ENCODE measurements at regions not wholly inside any gene's neighbourhood (a gene's known extent, or its start where the extent isn't known, plus 50 kb on each side); places are given as distances from the start of the nearest gene placed in this dataset.
A peak's percentile ranks its signal among the peaks of the same experiment; 100 is the strongest.

- no peaks in the 10 kb centered on the region for H3K27me3 ChIP-seq (replicated peaks in 2 of 5; ENCODE audit: control insufficient read depth in 4 of 5, insufficient read depth in 5 of 5, low read length in 4 of 5)
- no peaks in the 10 kb centered on the region for H3K36me3 ChIP-seq (ENCODE audit: control insufficient read depth in 4 of 4, insufficient read depth in 4 of 4, low read length in 3 of 4)
- POLR2A ChIA-PET = interaction anchor here (0.7 kb wide), 1 partner anchor 240 kb away, joined by 3 read pairs; no protein-coding TSS in a partner anchor
Observed at GRCh38 chrX:134747006-134747405, 50.0 kb downstream of the PABIR2 start.

GRCh38 chrX:134746410-134746785 is 50.6 kb downstream of the PABIR2 start:
- ChIA-PET POLR2A (no interaction called here), CTCF (no interaction called here)
- WGBS (ENCODE audit: insufficient coverage) = no CpG with 5 or more reads among the region's 3 CpGs
- Histone ChIP-seq H3K4me3 (ENCODE audit: control insufficient read depth in 1 of 7, extremely low read depth in 1 of 7, insufficient read depth in 4 of 7, low read depth in 2 of 7, low read length in 6 of 7) (no peak overlapping the region), H3K27me3 (replicated peaks in 2 of 5; ENCODE audit: control insufficient read depth in 4 of 5, insufficient read depth in 5 of 5, low read length in 4 of 5) (no peaks in the 10 kb centered on the region), H3K4me1 (ENCODE audit: control extremely low read depth in 1 of 4, control insufficient read depth in 4 of 4, insufficient read depth in 4 of 4, low read length in 3 of 4) (peaks cover 0 to 17% (median 6%) of the 10 kb centered on the region in 4 experiments), H3K36me3 (ENCODE audit: control insufficient read depth in 4 of 4, insufficient read depth in 4 of 4, low read length in 3 of 4) (no peaks in the 10 kb centered on the region), H3K9me3 (ENCODE audit: control extremely low read depth in 1 of 5, control insufficient read depth in 4 of 5, insufficient read depth in 2 of 5, low read depth in 1 of 5, low read length in 4 of 5) (no peaks in the 10 kb centered on the region), H3K27ac (ENCODE audit: insufficient read depth in 1 of 2, low read depth in 1 of 2, low read length in 2 of 2, poor library complexity in 1 of 2, severe bottlenecking in 2 of 2) (no peak overlapping the region)
- DNase-seq = peak in 1 of 3 donors; percentile 14

More at GRCh38 chrX:134747006-134747405, 50.0 kb downstream of the PABIR2 start:
- H3K9me3 ChIP-seq (ENCODE audit: control extremely low read depth in 1 of 5, control insufficient read depth in 4 of 5, insufficient read depth in 2 of 5, low read depth in 1 of 5, low read length in 4 of 5) = no peaks in the 10 kb centered on the region
- CTCF ChIA-PET = no interaction called here
- WGBS (ENCODE audit: insufficient coverage) = no CpG with 5 or more reads among the region's 2 CpGs
- no peak for DNase-seq
- no peak overlapping the region for H3K27ac ChIP-seq (ENCODE audit: insufficient read depth in 1 of 2, low read depth in 1 of 2, low read length in 2 of 2, poor library complexity in 1 of 2, severe bottlenecking in 2 of 2)
- H3K4me1 ChIP-seq (ENCODE audit: control extremely low read depth in 1 of 4, control insufficient read depth in 4 of 4, insufficient read depth in 4 of 4, low read length in 3 of 4) = peaks cover 0 to 17% (median 6%) of the 10 kb centered on the region in 4 experiments
- no peak overlapping the region for H3K4me3 ChIP-seq (ENCODE audit: control insufficient read depth in 1 of 7, extremely low read depth in 1 of 7, insufficient read depth in 4 of 7, low read depth in 2 of 7, low read length in 6 of 7)

- DNase-seq = peak in 1 of 3 donors; percentile 5
- Histone ChIP-seq H3K36me3 (ENCODE audit: control insufficient read depth in 4 of 4, insufficient read depth in 4 of 4, low read length in 3 of 4) (no peaks in the 10 kb centered on the region), H3K27ac (ENCODE audit: insufficient read depth in 1 of 2, low read depth in 1 of 2, low read length in 2 of 2, poor library complexity in 1 of 2, severe bottlenecking in 2 of 2) (no peak overlapping the region), H3K4me1 (ENCODE audit: control extremely low read depth in 1 of 4, control insufficient read depth in 4 of 4, insufficient read depth in 4 of 4, low read length in 3 of 4) (peaks cover 0 to 17% (median 6%) of the 10 kb centered on the region in 4 experiments), H3K4me3 (ENCODE audit: control insufficient read depth in 1 of 7, extremely low read depth in 1 of 7, insufficient read depth in 4 of 7, low read depth in 2 of 7, low read length in 6 of 7) (no peak overlapping the region), H3K27me3 (replicated peaks in 2 of 5; ENCODE audit: control insufficient read depth in 4 of 5, insufficient read depth in 5 of 5, low read length in 4 of 5) (no peaks in the 10 kb centered on the region), H3K9me3 (ENCODE audit: control extremely low read depth in 1 of 5, control insufficient read depth in 4 of 5, insufficient read depth in 2 of 5, low read depth in 1 of 5, low read length in 4 of 5) (no peaks in the 10 kb centered on the region)
- ChIA-PET CTCF (interaction anchor here (1.6 kb wide), 1 partner anchor 15 kb away, joined by 5 read pairs; no protein-coding TSS in a partner anchor), POLR2A (no interaction called here)
- WGBS (ENCODE audit: insufficient coverage) = 66% methylated on average over 2 of the region's 3 CpGs
Observed at GRCh38 chrX:134745636-134746409, 51.2 kb downstream of the PABIR2 start.

- H3K36me3 ChIP-seq (ENCODE audit: control insufficient read depth in 4 of 4, insufficient read depth in 4 of 4, low read length in 3 of 4) = no peaks in the 10 kb centered on the region
- H3K4me3 ChIP-seq (ENCODE audit: control insufficient read depth in 1 of 7, extremely low read depth in 1 of 7, insufficient read depth in 4 of 7, low read depth in 2 of 7, low read length in 6 of 7) = no peak overlapping the region
- CTCF ChIA-PET = no interaction called here
- POLR2A ChIA-PET = no interaction called here
- H3K27ac ChIP-seq (ENCODE audit: insufficient read depth in 1 of 2, low read depth in 1 of 2, low read length in 2 of 2, poor library complexity in 1 of 2, severe bottlenecking in 2 of 2) = no peak overlapping the region
- WGBS (ENCODE audit: insufficient coverage) = no CpG with 5 or more reads among the region's 1 CpG
- peaks cover 0 to 20% (median 9%) of the 10 kb centered on the region in 4 experiments for H3K4me1 ChIP-seq (ENCODE audit: control extremely low read depth in 1 of 4, control insufficient read depth in 4 of 4, insufficient read depth in 4 of 4, low read length in 3 of 4)
- no peaks in the 10 kb centered on the region for H3K27me3 ChIP-seq (replicated peaks in 2 of 5; ENCODE audit: control insufficient read depth in 4 of 5, insufficient read depth in 5 of 5, low read length in 4 of 5)
- no peak for DNase-seq
- no peaks in the 10 kb centered on the region for H3K9me3 ChIP-seq (ENCODE audit: control extremely low read depth in 1 of 5, control insufficient read depth in 4 of 5, insufficient read depth in 2 of 5, low read depth in 1 of 5, low read length in 4 of 5)
Observed at GRCh38 chrX:134743091-134743490, 53.9 kb downstream of the PABIR2 start.

GRCh38 chrX:134742573-134742972 is 54.4 kb downstream of the PABIR2 start:
- CTCF ChIA-PET = no interaction called here
- no peaks in the 10 kb centered on the region for H3K9me3 ChIP-seq (ENCODE audit: control extremely low read depth in 1 of 5, control insufficient read depth in 4 of 5, insufficient read depth in 2 of 5, low read depth in 1 of 5, low read length in 4 of 5)
- H3K4me1 ChIP-seq (ENCODE audit: control extremely low read depth in 1 of 4, control insufficient read depth in 4 of 4, insufficient read depth in 4 of 4, low read length in 3 of 4) = peaks cover 0 to 20% (median 9%) of the 10 kb centered on the region in 4 experiments
- H3K36me3 ChIP-seq (ENCODE audit: control insufficient read depth in 4 of 4, insufficient read depth in 4 of 4, low read length in 3 of 4) = no peaks in the 10 kb centered on the region
- WGBS (ENCODE audit: insufficient coverage) = 92% methylated on average over 1 of the region's 2 CpGs
- no peaks in the 10 kb centered on the region for H3K27me3 ChIP-seq (replicated peaks in 2 of 5; ENCODE audit: control insufficient read depth in 4 of 5, insufficient read depth in 5 of 5, low read length in 4 of 5)
- no peak for DNase-seq
- POLR2A ChIA-PET = no interaction called here
- no peak overlapping the region for H3K27ac ChIP-seq (ENCODE audit: insufficient read depth in 1 of 2, low read depth in 1 of 2, low read length in 2 of 2, poor library complexity in 1 of 2, severe bottlenecking in 2 of 2)
- H3K4me3 ChIP-seq (ENCODE audit: control insufficient read depth in 1 of 7, extremely low read depth in 1 of 7, insufficient read depth in 4 of 7, low read depth in 2 of 7, low read length in 6 of 7) = no peak overlapping the region

- ChIA-PET POLR2A (no interaction called here), CTCF (no interaction called here)
- no peak for DNase-seq
- no peaks in the 10 kb centered on the region for H3K27me3 ChIP-seq (replicated peaks in 2 of 5; ENCODE audit: control insufficient read depth in 4 of 5, insufficient read depth in 5 of 5, low read length in 4 of 5)
- no peak overlapping the region for H3K4me3 ChIP-seq (ENCODE audit: control insufficient read depth in 1 of 7, extremely low read depth in 1 of 7, insufficient read depth in 4 of 7, low read depth in 2 of 7, low read length in 6 of 7)
- H3K9me3 ChIP-seq (ENCODE audit: control extremely low read depth in 1 of 5, control insufficient read depth in 4 of 5, insufficient read depth in 2 of 5, low read depth in 1 of 5, low read length in 4 of 5) = no peaks in the 10 kb centered on the region
- WGBS (ENCODE audit: insufficient coverage) = 27% methylated on average over 2 of the region's 2 CpGs
- H3K4me1 ChIP-seq (ENCODE audit: control extremely low read depth in 1 of 4, control insufficient read depth in 4 of 4, insufficient read depth in 4 of 4, low read length in 3 of 4) = peaks cover 0 to 20% (median 9%) of the 10 kb centered on the region in 4 experiments
- H3K27ac ChIP-seq (ENCODE audit: insufficient read depth in 1 of 2, low read depth in 1 of 2, low read length in 2 of 2, poor library complexity in 1 of 2, severe bottlenecking in 2 of 2) = no peak overlapping the region
- H3K36me3 ChIP-seq (ENCODE audit: control insufficient read depth in 4 of 4, insufficient read depth in 4 of 4, low read length in 3 of 4) = no peaks in the 10 kb centered on the region
Observed at GRCh38 chrX:134741746-134742145, 55.3 kb downstream of the PABIR2 start.

GRCh38 chrX:134738986-134739740 is 57.8 kb downstream of the PABIR2 start:
- Histone ChIP-seq H3K36me3 (ENCODE audit: control insufficient read depth in 4 of 4, insufficient read depth in 4 of 4, low read length in 3 of 4) (no peaks in the 10 kb centered on the region), H3K4me3 (ENCODE audit: control insufficient read depth in 1 of 7, extremely low read depth in 1 of 7, insufficient read depth in 4 of 7, low read depth in 2 of 7, low read length in 6 of 7) (no peak overlapping the region), H3K27me3 (replicated peaks in 2 of 5; ENCODE audit: control insufficient read depth in 4 of 5, insufficient read depth in 5 of 5, low read length in 4 of 5) (no peaks in the 10 kb centered on the region), H3K9me3 (ENCODE audit: control extremely low read depth in 1 of 5, control insufficient read depth in 4 of 5, insufficient read depth in 2 of 5, low read depth in 1 of 5, low read length in 4 of 5) (no peaks in the 10 kb centered on the region), H3K27ac (ENCODE audit: insufficient read depth in 1 of 2, low read depth in 1 of 2, low read length in 2 of 2, poor library complexity in 1 of 2, severe bottlenecking in 2 of 2) (no peak overlapping the region), H3K4me1 (ENCODE audit: control extremely low read depth in 1 of 4, control insufficient read depth in 4 of 4, insufficient read depth in 4 of 4, low read length in 3 of 4) (peaks cover 0 to 12% (median 3%) of the 10 kb centered on the region in 4 experiments)
- POLR2A ChIA-PET = no interaction called here
- DNase-seq = no peak
- CTCF ChIA-PET = no interaction called here
- WGBS (ENCODE audit: insufficient coverage) = 89% methylated on average over 4 of the region's 8 CpGs

Data from common myeloid progenitor, CD34-positive (primary cell).